ENCODE measurements at regions not wholly inside any gene's neighbourhood (a gene's known extent, or its start where the extent isn't known, plus 50 kb on each side); places are given as distances from the start of the nearest gene placed in this dataset.
"Not testable (repeated sequence)": the region's sequence is repeated elsewhere in the genome, so short reads cannot be mapped to it uniquely, and the experiment has no call there.

- no peak overlapping the region for H3K4me3 Mint-ChIP-seq
- POLR2A ChIA-PET, result no interaction called here
- ATAC-seq (no peak), DNase-seq (no peak)
- H3K36me3 Mint-ChIP-seq, result peaks cover 0 to 10% (median 8%) of the 10 kb centered on the region in 3 donors
- H3K27ac Mint-ChIP-seq, result no peak overlapping the region
- H3K27me3 Mint-ChIP-seq, result peaks cover 6 to 19% (median 12%) of the 10 kb centered on the region in 5 donors
- H3K9me3 Mint-ChIP-seq, result peaks cover 0 to 16% (median 6%) of the 10 kb centered on the region in 9 donors
- H3K4me1 Mint-ChIP-seq, result peaks cover 0 to 2% (median 0%) of the 10 kb centered on the region in 4 donors
These were observed 70.1 kb downstream of the FBXO4 start for GRCh38 chr5:41995193-41995592.

- peaks cover 0 to 16% (median 6%) of the 10 kb centered on the region in 9 donors for H3K9me3 Mint-ChIP-seq
- POLR2A ChIA-PET, result no interaction called here
- peaks cover 0 to 10% (median 8%) of the 10 kb centered on the region in 3 donors for H3K36me3 Mint-ChIP-seq
- H3K4me1 Mint-ChIP-seq, result no peaks in the 10 kb centered on the region
- DNase-seq (no peak), ATAC-seq (no peak)
- no peak overlapping the region for H3K27ac Mint-ChIP-seq
- no peak overlapping the region for H3K4me3 Mint-ChIP-seq
- peaks cover 5 to 22% (median 8%) of the 10 kb centered on the region in 5 donors for H3K27me3 Mint-ChIP-seq
These were observed 76.6 kb downstream of the FBXO4 start for GRCh38 chr5:42001673-42002072.

- H3K27ac Mint-ChIP-seq, H3K4me1 Mint-ChIP-seq, ATAC-seq, H3K36me3 Mint-ChIP-seq, DNase-seq, H3K9me3 Mint-ChIP-seq, POLR2A ChIA-PET, H3K4me3 Mint-ChIP-seq: not testable (repeated sequence)
- H3K27me3 Mint-ChIP-seq, result peaks cover 5 to 22% (median 8%) of the 10 kb centered on the region in 5 donors
These were observed 78.8 kb downstream of the FBXO4 start for GRCh38 chr5:42003852-42004251.

- POLR2A ChIA-PET, result no interaction called here
- Mint-ChIP-seq H3K9me3 (no peaks in the 10 kb centered on the region), H3K27me3 (peaks cover 5 to 22% (median 8%) of the 10 kb centered on the region in 5 donors), H3K36me3 (no peaks in the 10 kb centered on the region), H3K4me3 (no peak overlapping the region), H3K27ac (no peak overlapping the region), H3K4me1 (no peaks in the 10 kb centered on the region)
- DNase-seq (peak in 3 of 10 donors; percentile 3 to 11 (median 9)), ATAC-seq (no peak)
These were observed 80.6 kb downstream of the FBXO4 start for GRCh38 chr5:42005561-42006153.

- no peak overlapping the region for H3K4me3 Mint-ChIP-seq
- no peak for DNase-seq
- peaks cover 0 to 1% (median 0%) of the 10 kb centered on the region in 3 donors for H3K36me3 Mint-ChIP-seq
- H3K9me3 Mint-ChIP-seq, result no peaks in the 10 kb centered on the region
- no peak for ATAC-seq
- no peak overlapping the region for H3K27ac Mint-ChIP-seq
- H3K4me1 Mint-ChIP-seq, result no peaks in the 10 kb centered on the region
- POLR2A ChIA-PET, result no interaction called here
- peaks cover 4 to 44% (median 8%) of the 10 kb centered on the region in 5 donors for H3K27me3 Mint-ChIP-seq
These were observed 88.5 kb downstream of the FBXO4 start for GRCh38 chr5:42013561-42013960.

- Mint-ChIP-seq H3K4me1 (no peaks in the 10 kb centered on the region), H3K36me3 (peaks cover 0 to 1% (median 0%) of the 10 kb centered on the region in 3 donors), H3K27ac (no peak overlapping the region), H3K27me3 (peaks cover 6 to 44% (median 10%) of the 10 kb centered on the region in 5 donors), H3K4me3 (no peak overlapping the region), H3K9me3 (no peaks in the 10 kb centered on the region)
- ATAC-seq, result no peak
- POLR2A ChIA-PET, result no interaction called here
- no peak for DNase-seq
These were observed 90.2 kb downstream of the FBXO4 start for GRCh38 chr5:42015254-42015653.

- no peaks in the 10 kb centered on the region for H3K9me3 Mint-ChIP-seq
- peaks cover 0 to 1% (median 0%) of the 10 kb centered on the region in 3 donors for H3K36me3 Mint-ChIP-seq
- no peak overlapping the region for H3K27ac Mint-ChIP-seq
- POLR2A ChIA-PET, result no interaction called here
- H3K4me1 Mint-ChIP-seq, result no peaks in the 10 kb centered on the region
- DNase-seq (no peak), ATAC-seq (no peak)
- H3K27me3 Mint-ChIP-seq, result peaks cover 6 to 48% (median 10%) of the 10 kb centered on the region in 5 donors
- no peak overlapping the region for H3K4me3 Mint-ChIP-seq
These were observed 90.6 kb downstream of the FBXO4 start for GRCh38 chr5:42015681-42016080.

GRCh38 chr5:42020788-42021530, 95.9 kb downstream of the FBXO4 start:
- no peaks in the 10 kb centered on the region for H3K4me1 Mint-ChIP-seq
- H3K36me3 Mint-ChIP-seq, result no peaks in the 10 kb centered on the region
- H3K4me3 Mint-ChIP-seq, result no peak overlapping the region
- POLR2A ChIA-PET, result no interaction called here
- DNase-seq (no peak), ATAC-seq (no peak)
- H3K9me3 Mint-ChIP-seq, result peaks cover 0 to 14% (median 4%) of the 10 kb centered on the region in 9 donors
- H3K27me3 Mint-ChIP-seq, result peaks cover 3 to 33% (median 12%) of the 10 kb centered on the region in 5 donors
- no peak overlapping the region for H3K27ac Mint-ChIP-seq

- peaks cover 3 to 41% (median 14%) of the 10 kb centered on the region in 5 donors for H3K27me3 Mint-ChIP-seq
- H3K4me3 Mint-ChIP-seq, result no peak overlapping the region
- H3K36me3 Mint-ChIP-seq, result no peaks in the 10 kb centered on the region
- H3K27ac Mint-ChIP-seq, result no peak overlapping the region
- POLR2A ChIA-PET, result no interaction called here
- DNase-seq, result no peak
- no peak for ATAC-seq
- H3K4me1 Mint-ChIP-seq, result no peaks in the 10 kb centered on the region
- peaks cover 0 to 18% (median 4%) of the 10 kb centered on the region in 9 donors for H3K9me3 Mint-ChIP-seq
These were observed 96.8 kb downstream of the FBXO4 start for GRCh38 chr5:42021923-42022322.

GRCh38 chr5:42022383-42022972, 97.4 kb downstream of the FBXO4 start:
- Mint-ChIP-seq H3K36me3 (no peaks in the 10 kb centered on the region), H3K4me1 (no peaks in the 10 kb centered on the region), H3K4me3 (no peak overlapping the region), H3K9me3 (peaks cover 0 to 18% (median 4%) of the 10 kb centered on the region in 9 donors), H3K27ac (no peak overlapping the region), H3K27me3 (peaks cover 3 to 41% (median 14%) of the 10 kb centered on the region in 5 donors)
- DNase-seq, result no peak
- no peak for ATAC-seq
- POLR2A ChIA-PET, result no interaction called here

- POLR2A ChIA-PET, result no interaction called here
- ATAC-seq, result no peak
- Mint-ChIP-seq H3K36me3 (no peaks in the 10 kb centered on the region), H3K9me3 (peaks cover 0 to 18% (median 4%) of the 10 kb centered on the region in 9 donors), H3K4me1 (no peaks in the 10 kb centered on the region), H3K4me3 (no peak overlapping the region), H3K27me3 (peaks cover 14 to 53% (median 16%) of the 10 kb centered on the region in 5 donors), H3K27ac (no peak overlapping the region)
- DNase-seq, result no peak
These were observed 101.4 kb downstream of the FBXO4 start for GRCh38 chr5:42026446-42026845.

GRCh38 chr5:42032137-42032536, 107.1 kb downstream of the FBXO4 start:
- DNase-seq, result no peak
- POLR2A ChIA-PET, result no interaction called here

GRCh38 chr5:42035526-42035925, 110.4 kb downstream of the FBXO4 start:
- H3K9me3 Mint-ChIP-seq, result peaks cover 0 to 2% (median 0%) of the 10 kb centered on the region in 9 donors
- no peaks in the 10 kb centered on the region for H3K4me1 Mint-ChIP-seq
- ATAC-seq (no peak), DNase-seq (no peak)
- no peak overlapping the region for H3K27ac Mint-ChIP-seq
- H3K27me3 Mint-ChIP-seq, result peaks cover 14 to 55% (median 21%) of the 10 kb centered on the region in 5 donors
- H3K4me3 Mint-ChIP-seq, result no peak overlapping the region
- POLR2A ChIA-PET, result no interaction called here
- no peaks in the 10 kb centered on the region for H3K36me3 Mint-ChIP-seq

More at GRCh38 chr5:42032137-42032536, 107.1 kb downstream of the FBXO4 start:
- Mint-ChIP-seq H3K27me3 (peaks cover 11 to 55% (median 25%) of the 10 kb centered on the region in 5 donors), H3K4me1 (no peaks in the 10 kb centered on the region), H3K36me3 (no peaks in the 10 kb centered on the region), H3K9me3 (peaks cover 0 to 2% (median 0%) of the 10 kb centered on the region in 9 donors), H3K4me3 (no peak overlapping the region), H3K27ac (no peak overlapping the region)
- ATAC-seq, result no peak

Measured in naive thymus-derived CD8-positive, alpha-beta T cell (primary cell).